ENCODE measurements at regions not wholly inside any gene's neighbourhood (a gene's known extent, or its start where the extent isn't known, plus 50 kb on each side); places are given as distances from the start of the nearest gene placed in this dataset.

- H3K36me3 ChIP-seq (replicated peaks; ENCODE audit: insufficient read depth, low read length), result no peaks in the 10 kb centered on the region
- no peaks in the 10 kb centered on the region for H4K20me1 ChIP-seq (ENCODE audit: insufficient read depth, low read length)
- no peaks in the 10 kb centered on the region for H3K9me3 ChIP-seq (replicated peaks; ENCODE audit: insufficient read depth, low read length)
- no peak overlapping the region for H2AFZ ChIP-seq (ENCODE audit: low read length)
- no peak for TF ChIP-seq EZH2phosphoT487 (IDR thresholded peaks at IDR 0.05; ENCODE audit: low read length)
- peaks cover 14% of the 10 kb centered on the region for H3K4me1 ChIP-seq (ENCODE audit: low read length)
- no peak overlapping the region for H3K4me2 ChIP-seq (ENCODE audit: low read depth, low read length)
- H3K9me2 ChIP-seq (replicated peaks; ENCODE audit: insufficient read depth, low read length), result no peaks in the 10 kb centered on the region
- H3K27me3 ChIP-seq (replicated peaks; ENCODE audit: insufficient read depth, low read length), result no peaks in the 10 kb centered on the region
- H3K4me3 ChIP-seq (ENCODE audit: low read length), result no peak overlapping the region
- no peaks in the 10 kb centered on the region for H3F3A ChIP-seq (ENCODE audit: insufficient read depth, low read length)
- H3K9ac ChIP-seq (ENCODE audit: low read length), result no peak overlapping the region
- no peaks in the 10 kb centered on the region for H3K79me2 ChIP-seq (ENCODE audit: low read length)
- no peak overlapping the region for H3K27ac ChIP-seq (ENCODE audit: low read length)
- no peak for DNase-seq
Measured at GRCh38 chr10:43803791-43804190, 155.1 kb upstream of the ZNF32 start.

GRCh38 chr10:43802988-43803696 lies 154.5 kb upstream of the ZNF32 start:
- no peak overlapping the region for H3K4me3 ChIP-seq (ENCODE audit: low read length)
- H4K20me1 ChIP-seq (ENCODE audit: insufficient read depth, low read length), result no peaks in the 10 kb centered on the region
- no peak overlapping the region for H3K9ac ChIP-seq (ENCODE audit: low read length)
- no peak overlapping the region for H3K27ac ChIP-seq (ENCODE audit: low read length)
- H2AFZ ChIP-seq (ENCODE audit: low read length), result no peak overlapping the region
- no peaks in the 10 kb centered on the region for H3K27me3 ChIP-seq (replicated peaks; ENCODE audit: insufficient read depth, low read length)
- no peak for TF ChIP-seq CTCF (IDR thresholded peaks at IDR 0.05; ENCODE audit: low read length)
- DNase-seq, result no peak
- no peaks in the 10 kb centered on the region for H3K9me3 ChIP-seq (replicated peaks; ENCODE audit: insufficient read depth, low read length)
- no peaks in the 10 kb centered on the region for H3K79me2 ChIP-seq (ENCODE audit: low read length)
- H3F3A ChIP-seq (ENCODE audit: insufficient read depth, low read length), result no peaks in the 10 kb centered on the region
- H3K36me3 ChIP-seq (replicated peaks; ENCODE audit: insufficient read depth, low read length), result no peaks in the 10 kb centered on the region
- H3K9me2 ChIP-seq (replicated peaks; ENCODE audit: insufficient read depth, low read length), result no peaks in the 10 kb centered on the region
- H3K4me2 ChIP-seq (ENCODE audit: low read depth, low read length), result no peak overlapping the region
- peaks cover 10% of the 10 kb centered on the region for H3K4me1 ChIP-seq (ENCODE audit: low read length)

GRCh38 chr10:43801626-43802025 lies 152.9 kb upstream of the ZNF32 start:
- Histone ChIP-seq H3K79me2 (ENCODE audit: low read length) (no peaks in the 10 kb centered on the region), H3K9me3 (replicated peaks; ENCODE audit: insufficient read depth, low read length) (no peaks in the 10 kb centered on the region), H3K4me3 (ENCODE audit: low read length) (no peak overlapping the region), H3K9me2 (replicated peaks; ENCODE audit: insufficient read depth, low read length) (no peaks in the 10 kb centered on the region), H3F3A (ENCODE audit: insufficient read depth, low read length) (no peaks in the 10 kb centered on the region), H3K36me3 (replicated peaks; ENCODE audit: insufficient read depth, low read length) (no peaks in the 10 kb centered on the region), H4K20me1 (ENCODE audit: insufficient read depth, low read length) (no peaks in the 10 kb centered on the region), H3K4me2 (ENCODE audit: low read depth, low read length) (no peak overlapping the region), H3K27ac (ENCODE audit: low read length) (no peak overlapping the region), H3K27me3 (replicated peaks; ENCODE audit: insufficient read depth, low read length) (no peaks in the 10 kb centered on the region), H2AFZ (ENCODE audit: low read length) (no peak overlapping the region), H3K4me1 (ENCODE audit: low read length) (no peaks in the 10 kb centered on the region), H3K9ac (ENCODE audit: low read length) (no peak overlapping the region)
- TF ChIP-seq EZH2phosphoT487 (IDR thresholded peaks at IDR 0.05; ENCODE audit: low read length), result no peak
- no peak for TF ChIP-seq EZH2 (optimal IDR thresholded peaks at IDR 0.05; ENCODE audit: low read depth, low read length)
- no peak for TF ChIP-seq CTCF (IDR thresholded peaks at IDR 0.05; ENCODE audit: low read length)
- DNase-seq, result no peak

GRCh38 chr10:43801140-43801539 lies 152.5 kb upstream of the ZNF32 start:
- Histone ChIP-seq H3K79me2 (ENCODE audit: low read length) (no peaks in the 10 kb centered on the region), H3F3A (ENCODE audit: insufficient read depth, low read length) (no peaks in the 10 kb centered on the region), H3K9me2 (replicated peaks; ENCODE audit: insufficient read depth, low read length) (no peaks in the 10 kb centered on the region), H3K27ac (ENCODE audit: low read length) (no peak overlapping the region), H3K4me3 (ENCODE audit: low read length) (no peak overlapping the region), H2AFZ (ENCODE audit: low read length) (no peak overlapping the region), H3K9me3 (replicated peaks; ENCODE audit: insufficient read depth, low read length) (no peaks in the 10 kb centered on the region), H3K9ac (ENCODE audit: low read length) (no peak overlapping the region), H3K4me2 (ENCODE audit: low read depth, low read length) (no peak overlapping the region), H3K27me3 (replicated peaks; ENCODE audit: insufficient read depth, low read length) (no peaks in the 10 kb centered on the region), H3K36me3 (replicated peaks; ENCODE audit: insufficient read depth, low read length) (no peaks in the 10 kb centered on the region), H4K20me1 (ENCODE audit: insufficient read depth, low read length) (no peaks in the 10 kb centered on the region), H3K4me1 (ENCODE audit: low read length) (no peaks in the 10 kb centered on the region)
- TF ChIP-seq EZH2 (optimal IDR thresholded peaks at IDR 0.05; ENCODE audit: low read depth, low read length) (no peak), CTCF (IDR thresholded peaks at IDR 0.05; ENCODE audit: low read length) (no peak), EZH2phosphoT487 (IDR thresholded peaks at IDR 0.05; ENCODE audit: low read length) (no peak)
- no peak for DNase-seq
